Thoracic aorta (tissue), 2 donors: ENCODE measurements at regions not wholly inside any gene's neighbourhood (a gene's known extent, or its start where the extent isn't known, plus 50 kb on each side); places are given as distances from the start of the nearest gene placed in this dataset.

Source experiments
- ATAC-seq: fragments of 150-250 bp; one replicate; pipeline ENCODE4 v1.8.0; 2017; ENCODE audit warnings: low read depth; ENCODE audit not compliant: insufficient number of reproducible peaks, low FRiP score
- DNase-seq: peaks from one replicate; pipeline ENCODE4 v3.0.0-alpha.2; 2020; ENCODE audit warnings: low spot score
- H3K27ac ChIP-seq, 2 donors: fragments of 200-600 bp; sonication (generic); 1 replicate in 1 of 2; 2 replicates in 1 of 2; pipeline ENCODE4 v1.5.1; 2016; ENCODE audit warnings: mild to moderate bottlenecking in 2 of 2, moderate library complexity in 2 of 2
- H3K27me3 ChIP-seq: fragments of 200-600 bp; sonication (generic); replicated peaks from 2 replicates; pipeline ENCODE4 v1.6.0; 2016; ENCODE audit warnings: mild to moderate bottlenecking; ENCODE audit not compliant: insufficient read depth
- H3K36me3 ChIP-seq: fragments of 200-600 bp; sonication (generic); one replicate; pipeline ENCODE4 v1.5.1; 2016
- H3K4me1 ChIP-seq, 2 donors: fragments of 200-600 bp; sonication (generic); 1 replicate in 1 of 2; 2 replicates in 1 of 2; pipeline versions ENCODE4 v1.5.1 to v1.6.0; 2016; ENCODE audit warnings: low read depth in 2 of 2, mild to moderate bottlenecking in 1 of 2; ENCODE audit not compliant: control insufficient read depth in 1 of 2
- H3K4me3 ChIP-seq: fragments of 200-600 bp; sonication (generic); 2 replicates; pipeline ENCODE4 v1.5.1; 2016; ENCODE audit warnings: mild to moderate bottlenecking
- H3K9me3 ChIP-seq: fragments of 200-600 bp; sonication (generic); 2 replicates; pipeline ENCODE4 v1.5.1; 2016
- CTCF ChIP-seq: fragments of 200-600 bp; sonication (generic); IDR thresholded peaks from one replicate; pipeline ENCODE4 v1.5.1; 2019; ENCODE audit warnings: antibody characterized with exemption

- no peaks in the 10 kb centered on the region for H3K36me3 ChIP-seq
- no peaks in the 10 kb centered on the region for H3K9me3 ChIP-seq
- no peaks in the 10 kb centered on the region for H3K4me1 ChIP-seq
- no peak overlapping the region for H3K27ac ChIP-seq
- no peak for TF ChIP-seq CTCF
- ATAC-seq (no peak), DNase-seq (no peak)
- H3K27me3 ChIP-seq: no peaks in the 10 kb centered on the region
- no peak overlapping the region for H3K4me3 ChIP-seq
Measured at GRCh38 chr11:129503646-129504045, 128.0 kb downstream of the BARX2 start.

GRCh38 chr11:129505266-129505665, 129.6 kb downstream of the BARX2 start:
- DNase-seq (no peak), ATAC-seq (no peak)
- H3K9me3 ChIP-seq: no peaks in the 10 kb centered on the region
- no peak for TF ChIP-seq CTCF
- H3K4me3 ChIP-seq: no peak overlapping the region
- no peaks in the 10 kb centered on the region for H3K4me1 ChIP-seq
- H3K27me3 ChIP-seq: no peaks in the 10 kb centered on the region
- H3K36me3 ChIP-seq: no peaks in the 10 kb centered on the region
- no peak overlapping the region for H3K27ac ChIP-seq

GRCh38 chr11:129508163-129508562, 132.5 kb downstream of the BARX2 start:
- H3K36me3 ChIP-seq: no peaks in the 10 kb centered on the region
- no peak for TF ChIP-seq CTCF
- no peak overlapping the region for H3K27ac ChIP-seq
- DNase-seq: no peak
- H3K4me3 ChIP-seq: no peak overlapping the region
- no peaks in the 10 kb centered on the region for H3K27me3 ChIP-seq
- H3K9me3 ChIP-seq: no peaks in the 10 kb centered on the region
- no peak for ATAC-seq
- no peaks in the 10 kb centered on the region for H3K4me1 ChIP-seq

GRCh38 chr11:129528296-129528695, 152.6 kb downstream of the BARX2 start:
- no peaks in the 10 kb centered on the region for H3K27me3 ChIP-seq
- no peaks in the 10 kb centered on the region for H3K4me1 ChIP-seq
- H3K9me3 ChIP-seq: no peaks in the 10 kb centered on the region
- no peak overlapping the region for H3K4me3 ChIP-seq
- H3K27ac ChIP-seq: no peak overlapping the region
- ATAC-seq: no peak
- no peak for DNase-seq
- no peak for TF ChIP-seq CTCF
- H3K36me3 ChIP-seq: no peaks in the 10 kb centered on the region

GRCh38 chr11:129530154-129530895, 154.7 kb downstream of the BARX2 start:
- H3K4me3 ChIP-seq: no peak overlapping the region
- TF ChIP-seq CTCF: no peak
- no peaks in the 10 kb centered on the region for H3K9me3 ChIP-seq
- no peak overlapping the region for H3K27ac ChIP-seq
- H3K27me3 ChIP-seq: no peaks in the 10 kb centered on the region
- H3K4me1 ChIP-seq: no peaks in the 10 kb centered on the region
- no peak for DNase-seq
- ATAC-seq: no peak
- H3K36me3 ChIP-seq: no peaks in the 10 kb centered on the region
